Adipose tissue (tissue), 3 donors: ENCODE measurements at regions not wholly inside any gene's neighbourhood (a gene's known extent, or its start where the extent isn't known, plus 50 kb on each side); places are given as distances from the start of the nearest gene placed in this dataset.

ENCODE experiments used
- H3K27ac ChIP-seq: one replicate; pipeline ENCODE4 v1.5.1; 2013; ENCODE audit warnings: low read depth, low read length
- WGBS, 3 donors: extraction: QIAGEN DNeasy Blood & Tissue Kit; methylation state at CpG; one replicate each; pipeline ENCODE4 v1.1.7; 2013; 5-methylcytosine and 5-hydroxymethylcytosine counted together
- donor health status: healthy with polysubstance abuse.
- donor health status: Bipolar disorder and iron deficiency.
- donor health status: healthy.

DNA sequence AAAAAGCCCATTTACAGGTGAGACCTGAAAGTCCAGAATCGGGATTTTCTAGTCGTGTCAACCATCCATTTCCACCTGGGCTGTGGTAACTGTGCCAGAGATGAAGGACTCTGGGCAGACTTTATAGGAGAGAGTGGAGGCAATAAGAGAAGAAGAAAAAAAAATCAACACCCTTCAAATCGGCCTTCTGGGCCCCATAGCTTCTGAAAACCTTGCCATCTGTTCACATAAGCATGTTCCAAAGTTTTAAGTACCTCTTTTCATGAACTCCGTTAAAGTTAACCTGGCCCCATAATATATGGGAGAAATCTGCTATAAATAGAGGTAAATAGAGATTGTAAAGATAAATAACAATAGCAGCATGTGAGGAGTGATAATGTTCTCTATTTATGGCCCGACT, 470.5 kb downstream of the MIAT start:
- no peak overlapping the region for H3K27ac ChIP-seq
- WGBS, 3 donors = 76 to 87% (median 79%) methylated on average over 5 of the region's 5 CpGs

DNA sequence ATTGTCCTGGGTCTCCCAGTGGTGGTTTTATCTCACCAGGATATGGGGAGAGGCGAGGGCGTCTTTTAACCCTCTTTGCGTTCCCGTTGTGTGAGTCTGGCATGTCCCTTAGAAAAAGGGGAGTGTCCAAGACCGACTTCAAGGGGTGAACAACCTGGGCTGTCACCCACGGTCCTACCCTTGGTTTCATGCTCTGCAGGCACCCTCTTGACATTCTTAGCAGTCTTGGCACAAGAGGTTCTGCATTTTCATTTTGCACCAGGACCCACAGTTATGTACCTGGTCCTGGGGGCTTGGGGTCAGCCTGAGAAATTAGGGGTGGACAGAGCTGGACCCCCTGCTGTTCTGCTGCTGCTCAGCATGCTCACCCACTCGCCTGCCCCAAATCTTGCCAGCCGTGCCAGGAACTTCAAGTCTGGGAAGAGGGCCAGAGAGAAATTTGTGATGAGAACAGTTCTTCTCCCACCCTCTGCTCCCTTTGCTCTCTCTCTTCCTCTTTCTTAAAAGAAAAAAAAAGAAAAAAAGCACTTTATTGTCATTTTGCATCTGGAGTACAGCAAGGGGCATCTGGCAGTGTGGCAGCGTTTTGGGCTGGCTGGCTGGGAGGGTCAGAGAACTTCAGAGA, 471.2 kb downstream of the MIAT start:
- WGBS, 3 donors = 60 to 68% (median 67%) methylated on average over 9 of the region's 9 CpGs
- no peak overlapping the region for H3K27ac ChIP-seq

DNA sequence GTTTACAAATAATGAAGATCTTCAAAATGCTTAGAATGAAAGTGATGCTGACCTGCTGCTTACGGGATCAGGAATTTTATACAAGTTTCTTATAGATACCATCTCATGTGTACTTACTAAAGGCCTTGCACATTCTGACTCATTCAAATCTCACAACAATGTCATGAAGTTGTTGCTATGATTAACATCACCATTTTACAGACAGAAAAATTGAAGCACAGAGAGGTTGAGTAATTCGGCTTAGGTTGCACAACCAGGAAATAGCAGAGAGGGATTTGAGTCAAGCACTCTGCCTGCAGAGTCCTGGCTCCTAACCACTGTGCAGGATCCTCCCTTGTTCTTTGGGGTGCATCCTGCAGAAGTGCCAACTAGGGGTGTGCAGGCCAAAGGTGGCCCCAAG, 471.9 kb downstream of the MIAT start:
- no peak overlapping the region for H3K27ac ChIP-seq
- 73 to 89% (median 76%) methylated on average over 2 of the region's 2 CpGs for WGBS, 3 donors

- no peak overlapping the region for H3K27ac ChIP-seq
- WGBS, 3 donors = 73 to 80% (median 77%) methylated on average over 4 of the region's 4 CpGs
Measured at GRCh38 chr22:27130906-27131305, 473.5 kb downstream of the MIAT start.

- no peak overlapping the region for H3K27ac ChIP-seq
- WGBS, 3 donors = 60 to 72% (median 71%) methylated on average over 4 of the region's 4 CpGs
Measured at GRCh38 chr22:27131346-27131745, 474.0 kb downstream of the MIAT start.

DNA sequence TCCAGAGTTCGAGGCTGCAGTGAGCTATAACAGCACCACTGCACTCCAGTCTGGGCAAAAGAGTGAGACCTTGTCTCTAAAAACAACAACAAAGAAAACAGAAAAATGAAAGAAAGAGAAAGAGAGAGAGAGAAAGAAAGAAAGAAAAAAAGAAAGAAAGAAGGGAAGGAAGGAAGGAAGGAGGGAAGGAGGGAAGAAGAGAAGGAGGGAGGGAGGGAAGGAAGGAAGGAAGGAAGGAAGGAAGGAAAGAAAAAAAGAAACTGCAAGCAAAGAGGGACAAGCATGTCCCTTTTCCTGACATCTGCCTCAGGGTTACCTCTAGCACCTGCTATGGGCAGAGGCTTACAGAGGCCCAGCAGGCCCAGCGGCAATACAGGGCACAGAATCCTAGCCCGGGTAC, 475.0 kb downstream of the MIAT start:
- 83 to 91% (median 84%) methylated on average over 3 of the region's 3 CpGs for WGBS, 3 donors
- no peak overlapping the region for H3K27ac ChIP-seq

DNA sequence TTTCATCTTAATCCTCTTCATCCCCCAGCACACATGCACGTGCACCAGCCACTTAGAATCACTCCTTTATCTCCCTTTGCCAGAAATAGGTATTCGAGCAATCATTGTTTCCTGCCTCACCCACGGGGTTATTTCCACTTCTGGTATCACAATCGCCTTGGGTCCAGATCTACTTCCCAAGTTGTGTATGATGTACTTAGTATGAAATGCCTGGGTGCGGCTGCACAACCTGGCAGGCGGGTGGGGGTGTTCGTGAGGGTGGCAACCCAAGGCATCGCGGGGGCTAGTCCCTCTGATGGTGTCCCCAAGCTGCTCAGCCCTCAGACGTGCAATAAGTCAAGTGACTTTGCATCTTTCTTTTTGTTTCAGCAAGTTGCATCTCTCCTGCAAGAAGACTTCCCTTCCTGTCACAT, 475.6 kb downstream of the MIAT start:
- WGBS, 3 donors = 39 to 64% (median 48%) methylated on average over 10 of the region's 10 CpGs

GRCh38 chr22:27133681-27134314, 476.4 kb downstream of the MIAT start:
- WGBS, 3 donors = 56 to 62% (median 62%) methylated on average over 11 of the region's 11 CpGs
- no peak overlapping the region for H3K27ac ChIP-seq

More for the DNA sequence above, 475.6 kb downstream of the MIAT start:
- no peak overlapping the region for H3K27ac ChIP-seq

DNA sequence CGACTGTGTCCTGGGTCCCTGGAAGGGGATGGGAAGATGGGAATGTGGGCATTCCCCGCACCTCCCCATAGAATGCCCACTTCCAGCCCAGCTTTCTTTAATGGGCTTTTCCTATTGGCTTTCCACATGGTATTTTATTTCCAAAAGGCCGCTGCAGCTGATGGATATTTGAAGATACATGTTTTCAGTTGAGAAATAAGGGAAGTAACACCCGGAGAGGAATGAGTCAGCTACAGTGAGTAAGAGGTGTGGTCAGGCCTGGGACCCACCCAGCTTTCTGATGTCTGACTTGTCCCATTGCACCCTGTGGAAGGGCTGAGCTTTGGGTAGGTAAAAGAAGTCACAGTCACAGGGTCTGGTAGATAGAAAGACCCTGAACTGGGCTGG, 476.9 kb downstream of the MIAT start:
- H3K27ac ChIP-seq = no peak overlapping the region
- WGBS, 3 donors = 38 to 73% (median 51%) methylated on average over 4 of the region's 4 CpGs

DNA sequence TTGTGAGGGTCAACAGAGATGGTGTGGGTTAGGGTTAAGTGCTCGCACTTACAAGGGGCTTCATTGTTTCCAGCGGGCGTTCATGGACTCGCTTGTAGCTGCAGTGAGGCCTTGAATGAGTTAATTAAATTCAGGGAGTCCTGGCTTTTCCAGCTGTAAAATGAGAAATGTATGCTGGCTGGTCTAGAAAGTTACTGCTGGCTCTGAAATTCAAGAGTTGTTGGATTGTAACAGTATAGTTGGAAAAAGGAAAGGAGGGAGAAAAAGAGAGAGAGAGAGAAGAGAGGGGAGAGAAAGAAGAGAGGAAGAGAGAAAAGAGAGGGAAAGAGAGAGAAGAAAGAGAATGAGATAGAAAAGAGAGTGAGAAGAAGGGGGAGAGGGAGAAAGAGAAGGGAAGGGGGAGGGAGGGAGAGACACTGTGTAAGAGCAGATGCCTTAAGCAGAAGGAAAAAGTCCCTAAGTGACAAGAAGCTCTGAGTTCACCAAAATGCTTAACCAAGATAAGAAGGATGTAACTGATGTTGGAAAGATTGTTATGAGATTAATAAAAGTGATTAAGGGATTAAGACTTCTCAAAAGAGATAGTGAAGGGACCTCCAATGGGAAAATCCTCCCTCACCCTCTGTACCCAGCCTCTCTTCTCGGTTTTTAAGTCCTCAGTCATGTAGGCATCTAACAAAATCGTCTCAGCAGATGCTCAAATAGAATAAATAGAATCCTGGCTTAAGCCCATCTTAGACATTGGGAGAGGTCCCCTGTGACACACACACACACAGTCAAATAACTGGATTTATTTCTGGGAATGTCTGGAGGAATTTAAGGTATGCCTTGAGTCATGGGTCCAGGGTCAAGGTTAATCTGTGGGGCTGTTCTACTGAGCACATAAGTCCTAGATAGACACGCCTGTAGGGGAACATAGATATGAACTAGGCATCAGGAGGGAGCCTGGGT, 477.9 kb downstream of the MIAT start:
- H3K27ac ChIP-seq = no peak overlapping the region
- 50 to 78% (median 75%) methylated on average over 7 of the region's 7 CpGs for WGBS, 3 donors

GRCh38 chr22:27136596-27136995, 479.2 kb downstream of the MIAT start:
- H3K27ac ChIP-seq = no peak overlapping the region
- 92 to 98% (median 96%) methylated on average over 2 of the region's 2 CpGs for WGBS, 3 donors

DNA sequence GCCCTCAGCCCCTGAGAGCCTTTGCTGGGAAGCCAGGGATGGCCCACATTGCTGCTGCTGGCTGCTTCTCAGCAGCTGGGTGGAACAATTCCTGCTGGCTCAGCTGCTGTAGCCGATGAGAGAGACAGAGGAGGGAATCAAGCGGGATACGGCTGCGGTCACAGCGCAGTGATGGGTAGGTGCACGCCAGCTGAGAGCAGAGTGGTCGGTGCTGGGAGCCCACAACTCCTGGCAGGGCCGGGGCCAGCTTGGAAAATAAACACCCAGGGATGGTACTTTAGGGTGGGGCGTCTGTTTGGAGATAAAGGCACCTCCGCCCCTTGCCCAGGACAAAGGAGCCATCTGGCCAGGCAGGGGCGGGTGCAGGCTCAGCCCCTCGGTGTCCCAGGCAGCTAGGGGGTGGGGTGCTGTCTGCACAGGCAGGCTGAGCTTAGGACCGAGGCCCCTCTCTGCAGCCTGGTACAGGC, 480.5 kb downstream of the MIAT start:
- WGBS, 3 donors = 66 to 72% (median 67%) methylated on average over 13 of the region's 13 CpGs
- H3K27ac ChIP-seq = no peak overlapping the region

DNA sequence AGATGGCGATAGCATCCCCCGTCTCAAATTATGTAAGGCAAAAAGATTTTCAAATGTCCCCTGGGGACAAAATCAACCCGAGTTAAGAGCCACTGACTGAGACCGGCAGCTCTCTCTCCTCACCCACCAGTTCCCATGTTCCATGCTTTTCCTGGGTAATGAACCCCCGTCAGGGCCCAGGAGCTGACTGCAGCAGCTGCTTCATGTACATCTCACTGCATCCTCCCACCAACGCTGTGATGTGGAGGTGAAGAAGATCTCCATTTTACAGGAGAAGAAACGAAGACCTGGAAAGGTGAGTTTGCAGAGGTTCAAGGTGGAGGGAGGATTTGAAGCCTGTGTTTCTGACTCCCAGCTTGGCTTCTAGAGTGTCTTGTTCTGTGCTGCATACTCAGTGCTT, 481.1 kb downstream of the MIAT start:
- H3K27ac ChIP-seq = no peak overlapping the region
- 81 to 88% (median 82%) methylated on average over 7 of the region's 7 CpGs for WGBS, 3 donors

DNA sequence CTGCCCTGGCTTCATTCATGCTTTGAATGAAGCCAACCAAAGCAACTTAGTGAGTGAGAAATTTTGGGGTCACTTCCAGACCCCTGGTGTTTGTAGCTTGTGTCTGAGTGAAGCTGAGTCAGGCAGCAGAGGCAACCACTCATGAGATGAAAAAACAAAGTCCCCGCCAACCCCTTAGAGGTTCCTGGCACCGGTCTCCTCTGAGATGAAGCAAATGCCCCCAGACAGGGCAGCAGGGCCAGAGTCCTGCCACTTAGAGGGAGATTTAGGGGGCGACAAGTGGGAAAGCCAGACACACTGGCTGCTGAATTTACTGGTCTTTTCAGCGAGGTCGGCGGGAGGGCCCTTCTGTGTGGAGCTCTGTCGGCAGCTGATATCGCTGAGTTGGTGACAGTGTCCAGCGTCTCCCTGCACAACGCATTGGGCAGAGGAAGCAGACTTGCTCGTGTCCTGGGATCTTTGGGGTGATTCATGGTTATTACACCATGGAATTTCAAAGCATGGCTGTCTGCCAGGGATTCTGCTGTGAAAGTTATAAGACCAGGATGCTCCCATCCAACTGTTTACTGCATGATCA, 482.6 kb downstream of the MIAT start:
- WGBS, 3 donors = 54 to 73% (median 61%) methylated on average over 11 of the region's 11 CpGs

DNA sequence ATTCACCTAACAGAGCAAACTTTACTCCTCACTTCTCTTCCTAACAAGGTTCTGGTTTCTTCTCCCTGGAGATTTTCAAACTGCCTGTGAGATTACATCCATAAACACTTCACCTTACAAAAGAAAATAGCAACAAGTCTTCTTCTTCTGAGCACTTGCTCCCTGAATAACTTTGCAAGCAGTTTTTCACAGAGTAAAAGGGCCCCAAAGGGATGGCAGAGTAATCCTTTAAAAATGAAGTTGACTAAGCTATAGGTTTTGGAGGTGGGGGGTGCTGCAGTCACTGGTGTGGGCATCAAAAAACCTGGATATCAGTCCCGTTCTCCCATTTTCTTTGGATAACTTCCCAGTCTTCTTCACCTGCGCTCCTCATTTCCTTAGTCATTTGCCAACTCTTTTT, 484.9 kb downstream of the MIAT start:
- WGBS, 3 donors = 36 to 69% (median 55%) methylated on average over 2 of the region's 2 CpGs
- H3K27ac ChIP-seq = no peak overlapping the region

More for the DNA sequence above, 482.6 kb downstream of the MIAT start:
- no peak overlapping the region for H3K27ac ChIP-seq

DNA sequence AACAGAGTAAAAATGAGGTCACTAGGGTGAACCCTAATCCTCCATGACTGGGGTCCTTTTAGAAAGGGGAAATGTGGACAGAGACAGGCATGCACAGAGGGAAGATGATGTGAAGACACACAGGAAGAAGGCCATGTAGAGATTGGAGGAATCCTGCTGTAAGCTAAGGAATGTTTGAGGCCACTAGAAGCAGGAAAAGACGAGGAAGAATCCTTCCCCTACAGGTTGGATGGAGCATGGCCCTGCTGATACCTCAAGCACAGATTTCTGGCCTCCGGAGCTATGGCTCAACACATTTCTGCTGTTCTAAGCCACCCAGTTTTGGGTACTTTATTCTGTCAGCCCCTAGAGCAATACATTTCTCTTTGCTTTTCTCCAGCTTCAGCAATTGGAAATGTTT, 486.9 kb downstream of the MIAT start:
- H3K27ac ChIP-seq = no peak overlapping the region
- WGBS, 3 donors = 67 to 71% (median 69%) methylated on average over 2 of the region's 2 CpGs

- no peak overlapping the region for H3K27ac ChIP-seq
- WGBS, 3 donors = 65 to 76% (median 71%) methylated on average over 4 of the region's 4 CpGs
Measured at GRCh38 chr22:27146866-27147633, 489.7 kb downstream of the MIAT start.

DNA sequence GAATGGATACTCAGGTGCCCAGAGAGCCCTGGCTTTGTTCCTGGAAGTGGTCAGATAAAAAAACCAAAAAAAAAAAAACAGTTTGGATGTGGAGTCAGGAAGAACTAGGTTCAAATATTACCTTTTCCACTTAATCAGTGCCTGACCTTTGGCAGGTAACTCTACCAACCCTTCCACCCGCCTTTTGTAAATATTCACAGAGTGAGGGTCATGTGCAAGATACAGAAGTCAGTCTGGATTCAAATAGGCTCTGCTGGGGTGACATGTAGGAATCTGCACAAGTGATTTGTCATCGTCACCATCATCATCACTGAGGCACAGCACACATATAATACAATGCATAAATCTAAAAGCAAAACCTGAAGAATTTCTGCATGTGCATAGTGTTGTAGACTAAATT, 490.7 kb downstream of the MIAT start:
- no peak overlapping the region for H3K27ac ChIP-seq
- 28 to 85% (median 75%) methylated on average over 2 of the region's 2 CpGs for WGBS, 3 donors
